Activated T-helper 1 cell treated with Interleukin-2 at 50 U/mL for 16 hours (primary cell): ENCODE measurements at regions not wholly inside any gene's neighbourhood (a gene's known extent, or its start where the extent isn't known, plus 50 kb on each side); places are given as distances from the start of the nearest gene placed in this dataset.
"Not testable (repeated sequence)": the region's sequence is repeated elsewhere in the genome, so short reads cannot be mapped to it uniquely, and the experiment has no call there.

Source experiments
- DNase-seq: peaks from one replicate; pipeline ENCODE4 v3.0.0-alpha.2; 2020; ENCODE audit warnings: low read depth

GRCh38 chr15:96470681-96471310 is 140.3 kb downstream of the NR2F2 start:
- no peak for DNase-seq

DNA sequence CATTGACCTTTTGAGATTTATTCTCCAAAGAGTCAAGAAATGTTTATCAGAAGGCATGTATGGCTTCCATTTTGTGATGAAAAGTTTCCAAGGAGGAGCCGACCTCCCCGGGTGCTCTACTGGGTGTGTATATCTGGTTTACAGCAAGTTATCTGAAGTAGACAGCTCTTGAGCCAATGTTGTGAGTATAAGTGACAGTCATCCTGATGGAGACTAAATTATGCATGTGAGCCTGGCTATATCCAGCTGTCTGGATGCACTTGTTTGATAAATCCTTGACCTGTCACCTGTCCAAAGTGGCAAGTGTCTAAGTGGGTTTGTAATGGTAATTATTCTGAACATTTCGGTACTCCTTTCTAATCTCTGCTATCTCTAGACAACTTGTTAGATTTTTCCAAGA is 142.2 kb downstream of the NR2F2 start:
- DNase-seq = no peak

DNA sequence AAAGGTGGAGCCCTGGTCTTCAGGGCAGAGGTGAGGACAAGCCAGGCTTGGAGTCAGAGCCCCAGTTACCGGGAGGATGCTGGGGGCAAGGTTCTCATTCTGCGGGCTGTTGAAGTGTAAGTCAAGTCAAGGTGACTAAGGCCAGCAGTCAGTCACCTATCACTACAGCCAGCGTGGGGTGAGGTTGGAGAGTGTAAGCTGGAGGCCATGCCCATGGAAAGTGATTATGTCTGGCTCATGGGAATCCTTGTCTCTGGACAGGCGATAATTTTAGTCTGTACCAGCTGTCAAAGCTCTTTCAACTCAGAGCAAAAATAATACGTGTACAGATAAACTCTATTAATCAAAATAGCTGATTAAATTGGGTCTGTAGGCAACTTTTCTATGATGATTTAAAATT is 143.1 kb downstream of the NR2F2 start:
- no peak for DNase-seq

DNA sequence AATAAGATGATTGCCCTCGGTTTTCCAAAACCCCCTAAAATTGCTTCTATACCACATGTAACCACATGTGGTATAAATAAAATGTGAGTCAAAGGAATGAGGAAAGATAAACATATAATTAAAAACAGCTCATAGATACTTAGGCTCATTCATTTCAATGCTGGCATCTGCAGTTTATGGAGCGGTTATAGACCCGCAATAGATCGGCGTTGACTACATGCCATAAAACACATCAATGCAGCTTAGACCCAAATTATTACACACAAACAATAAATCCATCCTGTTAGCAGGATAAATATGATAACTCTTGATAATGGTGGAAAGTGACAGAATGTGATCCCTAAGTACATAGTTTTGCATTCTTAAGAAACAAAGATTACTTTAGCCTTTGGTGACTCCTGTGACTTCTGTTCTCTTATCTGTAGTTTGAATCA is 143.7 kb downstream of the NR2F2 start:
- DNase-seq = no peak

DNA sequence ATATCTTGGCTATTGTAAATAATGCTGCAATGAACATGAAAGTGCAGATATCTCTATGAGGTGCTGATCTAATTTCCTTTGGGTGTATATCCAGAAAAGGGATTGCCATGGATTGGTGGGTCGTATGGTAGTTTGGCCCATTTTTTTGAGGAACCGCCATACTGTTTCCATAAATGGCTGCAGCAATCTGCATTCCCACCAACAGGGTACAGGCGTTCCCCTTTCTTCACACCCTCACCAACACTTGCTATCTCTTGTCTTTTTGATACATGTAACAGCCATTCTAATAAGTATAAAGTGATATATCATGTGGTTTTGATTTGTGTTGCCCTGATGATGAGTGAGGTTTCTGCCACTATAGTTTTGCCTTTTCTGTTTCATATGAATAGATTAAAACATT is 146.7 kb downstream of the NR2F2 start:
- DNase-seq = no peak

GRCh38 chr15:96484412-96484811 is 153.9 kb downstream of the NR2F2 start:
- not testable (repeated sequence) for DNase-seq

GRCh38 chr15:96484830-96485229 is 154.3 kb downstream of the NR2F2 start:
- no peak for DNase-seq

DNA sequence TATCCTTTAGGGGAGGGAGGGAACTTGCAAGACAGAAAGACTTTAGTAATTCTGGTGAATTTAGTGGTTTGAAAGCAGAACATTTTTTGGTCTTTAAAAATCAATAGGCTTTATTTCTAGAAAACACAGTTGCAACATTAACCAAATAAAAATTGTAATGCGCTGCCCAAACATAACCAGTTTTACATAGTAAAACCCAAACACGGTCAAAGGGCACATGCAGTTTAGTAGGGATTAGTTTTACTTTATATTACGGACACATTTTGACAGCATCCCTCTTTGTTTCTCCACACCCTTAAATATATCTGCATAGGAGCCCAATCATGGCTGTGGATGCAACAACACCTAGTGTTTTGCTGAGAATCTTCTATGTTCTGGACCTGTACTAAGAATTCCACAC is 156.7 kb downstream of the NR2F2 start:
- no peak for DNase-seq

- DNase-seq = not testable (repeated sequence)
Measured at GRCh38 chr15:96491066-96491699, 160.7 kb downstream of the NR2F2 start.

DNA sequence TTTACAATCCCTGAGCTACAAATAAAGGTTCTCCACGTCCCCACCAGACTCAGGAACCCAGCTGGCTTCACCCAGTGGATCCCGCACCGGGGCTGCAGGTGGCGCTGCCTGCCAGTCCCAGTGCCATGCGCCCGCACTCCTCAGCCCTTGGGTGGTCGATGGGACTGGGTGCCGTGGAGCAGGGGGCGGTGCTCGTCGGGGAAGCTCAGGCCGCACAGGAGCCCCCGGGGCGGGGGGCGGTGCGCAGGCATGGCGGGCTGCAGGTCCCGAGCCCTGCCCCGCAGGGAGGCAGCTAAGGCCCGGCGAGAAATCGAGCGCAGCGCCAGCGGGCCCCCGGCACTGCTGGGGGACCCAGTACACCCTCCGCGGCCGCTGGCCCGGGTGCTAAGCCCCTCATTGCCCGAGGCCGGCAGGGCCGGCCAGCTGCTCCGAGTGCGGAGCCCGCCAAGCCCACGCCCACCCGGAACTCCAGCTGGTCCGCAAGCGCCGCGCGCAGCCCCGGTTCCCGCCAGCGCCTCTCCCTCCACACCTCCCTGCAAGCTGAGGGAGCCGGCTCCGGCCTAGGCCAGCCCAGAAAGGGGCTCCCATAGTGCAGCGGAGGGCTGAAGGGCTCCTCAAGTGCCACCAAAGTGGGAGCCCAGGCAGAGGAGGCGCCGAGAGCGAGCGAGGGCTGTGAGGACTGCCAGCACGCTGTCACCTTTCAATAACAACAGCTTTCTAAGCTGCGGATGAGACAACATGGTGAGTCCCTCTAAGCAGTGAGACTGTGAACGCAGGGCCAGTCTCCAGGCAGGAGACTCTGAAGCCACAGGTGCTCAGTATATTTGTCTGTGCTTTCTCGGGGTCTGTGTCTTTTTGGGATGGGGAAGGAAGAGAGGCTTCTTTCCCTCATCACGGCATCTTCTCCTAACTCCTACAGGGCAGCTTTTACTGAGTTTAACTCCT is 161.5 kb downstream of the NR2F2 start:
- DNase-seq = not testable (repeated sequence)

- no peak for DNase-seq
Measured at GRCh38 chr15:96494505-96494904, 164.0 kb downstream of the NR2F2 start.

DNA sequence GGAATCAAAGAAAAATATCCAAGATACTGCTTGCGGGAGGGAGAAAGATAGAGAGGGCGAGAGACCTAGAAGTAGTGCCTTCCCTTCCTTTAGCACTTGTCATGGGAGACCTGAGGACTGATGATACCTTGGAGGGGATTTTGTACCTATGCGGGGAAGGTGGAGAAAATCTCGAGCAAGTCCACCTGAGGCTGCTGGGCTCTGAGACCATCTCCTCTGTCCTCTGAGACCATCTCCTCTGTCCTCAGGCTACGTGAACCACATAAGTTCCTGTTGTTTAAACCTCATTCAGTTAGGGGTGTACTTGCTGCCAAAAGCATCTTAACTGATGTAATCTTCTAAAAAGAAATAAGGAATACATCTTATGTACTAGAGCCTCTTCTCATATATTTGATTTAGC is 164.9 kb downstream of the NR2F2 start:
- no peak for DNase-seq

DNA sequence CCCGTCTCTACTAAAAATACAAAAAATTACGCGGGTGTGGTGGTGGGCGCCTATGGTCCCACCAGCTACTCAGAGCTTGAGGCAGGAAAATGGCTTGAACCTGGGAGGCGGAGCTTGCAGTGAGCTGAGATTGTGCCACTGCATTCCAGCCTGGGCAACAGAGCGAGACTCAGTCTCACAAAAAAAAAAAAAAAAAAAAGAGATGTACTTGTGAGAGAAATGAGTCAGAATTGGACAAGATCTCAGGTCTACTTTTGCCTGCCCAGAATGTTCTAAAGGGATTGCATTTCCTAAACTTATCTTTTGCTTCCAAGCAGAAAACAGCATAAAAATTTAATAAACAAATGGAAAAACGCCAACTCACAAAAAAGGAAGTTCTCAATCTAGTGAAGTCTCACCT is 167.5 kb downstream of the NR2F2 start:
- no peak for DNase-seq

DNA sequence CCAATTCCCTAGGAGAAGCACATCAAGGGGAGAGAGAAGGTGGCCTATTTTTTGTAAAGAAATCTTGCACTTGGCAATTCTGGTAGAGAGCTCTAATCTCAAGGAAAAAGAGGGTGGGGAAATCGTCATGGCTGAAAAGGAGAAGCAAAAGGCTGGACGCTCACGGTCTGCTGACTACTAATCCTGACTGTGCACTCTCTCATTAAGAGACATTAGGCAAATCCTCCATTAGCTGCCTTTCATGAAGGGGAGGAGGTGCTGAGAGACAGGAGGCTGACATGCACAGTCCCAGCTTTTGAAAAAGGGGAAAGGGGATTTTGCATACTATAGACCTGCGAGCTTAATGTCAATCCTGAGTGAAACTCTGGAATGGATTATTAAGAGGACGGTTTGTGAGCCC is 170.0 kb downstream of the NR2F2 start:
- no peak for DNase-seq

DNA sequence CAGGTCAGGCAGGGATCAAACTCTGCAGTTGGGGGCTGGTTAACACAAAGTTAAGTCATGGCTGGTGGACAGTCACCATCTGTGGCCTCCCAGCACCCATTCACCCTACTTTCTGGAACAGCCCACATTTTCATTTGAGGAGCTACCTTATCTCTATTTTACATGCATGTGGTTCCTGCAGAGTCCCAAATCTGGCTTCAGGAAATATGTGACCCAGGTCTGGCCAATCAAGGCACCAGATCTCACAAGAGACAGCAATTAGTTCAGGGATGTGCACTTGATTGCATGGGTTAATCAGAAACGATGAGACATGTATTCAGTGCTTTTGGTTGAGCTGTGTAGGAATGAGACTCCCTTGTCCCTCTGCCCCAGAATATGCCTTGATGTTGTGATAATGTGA is 170.9 kb downstream of the NR2F2 start:
- no peak for DNase-seq

DNA sequence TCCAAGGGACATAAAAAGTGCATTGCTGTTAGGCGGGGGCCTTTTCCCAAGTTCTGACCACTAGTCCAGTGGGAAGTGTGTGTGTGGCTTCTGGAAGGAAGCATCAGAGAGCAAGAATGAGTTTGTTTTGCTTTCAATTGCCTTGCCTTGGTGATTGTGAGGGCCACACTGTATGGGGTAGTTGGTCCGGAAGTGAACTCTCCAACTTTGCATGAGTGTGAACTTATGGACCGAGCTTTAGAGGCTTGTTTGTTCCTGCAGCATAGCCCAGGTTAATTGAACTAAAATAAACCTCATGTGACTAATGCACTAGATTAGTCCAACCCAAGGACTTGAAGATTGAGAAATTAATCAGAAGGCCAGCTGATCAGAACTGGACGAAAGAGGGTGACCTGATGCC is 171.7 kb downstream of the NR2F2 start:
- DNase-seq = no peak

GRCh38 chr15:96503276-96503675 is 172.8 kb downstream of the NR2F2 start:
- DNase-seq = no peak

DNA sequence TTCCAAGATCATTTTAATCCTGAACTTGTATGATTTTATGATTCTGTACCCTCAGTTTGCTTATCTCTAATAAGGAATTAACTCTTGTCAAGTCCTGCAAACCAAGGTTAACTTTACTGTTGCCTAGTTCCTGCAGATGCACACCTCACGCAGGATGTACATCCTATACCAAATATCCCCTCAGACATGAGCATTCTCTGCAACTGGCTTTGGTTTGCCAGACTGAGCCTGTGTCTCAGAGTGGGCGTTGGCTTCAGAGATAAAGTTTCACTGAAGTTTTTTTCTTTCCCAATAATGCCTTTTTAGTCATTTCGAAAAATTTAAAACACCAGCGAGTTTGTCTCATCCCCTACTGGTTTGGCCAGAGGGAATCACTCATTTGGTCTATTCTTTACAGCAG is 173.9 kb downstream of the NR2F2 start:
- DNase-seq = no peak

- DNase-seq = no peak
Measured at GRCh38 chr15:96505014-96505413, 174.5 kb downstream of the NR2F2 start.

GRCh38 chr15:96514607-96515285 is 184.2 kb downstream of the NR2F2 start:
- no peak for DNase-seq

DNA sequence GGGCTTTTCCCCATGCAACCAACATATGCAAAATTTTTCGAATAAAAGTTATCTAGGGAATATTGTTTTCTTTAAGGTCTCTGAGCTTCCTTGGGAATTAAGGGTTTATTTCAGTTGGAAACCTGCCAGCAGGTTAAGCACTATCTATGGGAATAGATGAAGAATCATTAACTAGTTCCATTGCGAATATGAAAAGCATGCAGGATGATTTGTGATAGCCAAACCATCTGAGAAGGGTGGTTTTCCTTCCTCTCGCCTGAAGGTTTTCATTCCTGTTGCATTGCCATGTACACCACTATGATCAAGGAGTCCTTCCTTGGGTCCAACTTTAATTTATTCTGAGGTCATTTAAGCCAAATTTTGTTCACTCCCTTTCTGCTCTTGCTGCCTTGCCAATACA is 184.9 kb downstream of the NR2F2 start:
- no peak for DNase-seq

- DNase-seq = no peak
Measured at GRCh38 chr15:96521386-96521785, 190.9 kb downstream of the NR2F2 start.
